ENCODE measurements at regions not wholly inside any gene's neighbourhood (a gene's known extent, or its start where the extent isn't known, plus 50 kb on each side); places are given as distances from the start of the nearest gene placed in this dataset.

- intact Hi-C loops (cut with micrococcal nuclease) (no loop called here), in situ Hi-C loops (cut with MboI) (no loop called here)
- Histone ChIP-seq H3K27ac (ENCODE audit: extremely low read depth, low read depth, low read length) (no peak overlapping the region), H3K4me3 (no peak overlapping the region), H4K20me1 (replicated peaks; ENCODE audit: control insufficient read depth, insufficient read depth, low read length) (no peaks in the 10 kb centered on the region), H3K36me3 (ENCODE audit: control insufficient read depth, insufficient read depth, low read length) (no peaks in the 10 kb centered on the region), H3K79me2 (ENCODE audit: control insufficient read depth, insufficient read depth, low read length) (no peaks in the 10 kb centered on the region), H3K27me3 (ENCODE audit: control insufficient read depth in 2 of 2, insufficient read depth in 2 of 2, low read length in 2 of 2) (peaks cover 0 to 5% of the 10 kb centered on the region in 2 experiments; a peak in 1 of 5 replicates), H2AFZ (ENCODE audit: low read depth, low read length) (no peak overlapping the region), H3K9me3 (replicated peaks; ENCODE audit: control insufficient read depth, insufficient read depth, low read depth, low read length) (no peaks in the 10 kb centered on the region), H3K4me1 (replicated peaks in 1 of 2; ENCODE audit: control insufficient read depth in 2 of 2, insufficient read depth in 2 of 2, low read length in 2 of 2) (no peaks in the 10 kb centered on the region), H3K9me1 (ENCODE audit: control insufficient read depth, insufficient read depth, low read length) (no peaks in the 10 kb centered on the region), H3K4me2 (ENCODE audit: insufficient read depth, low read length) (no peak overlapping the region), H3K9ac (ENCODE audit: insufficient read depth in 1 of 2, low read depth in 2 of 2, low read length in 2 of 2) (no peak overlapping the region)
- no peak for ATAC-seq
- CTCF ChIA-PET (ENCODE audit: low intra/inter-chr PET ratio): no interaction called here
- BruUV-seq (replicated peaks): no TSS peak
- 0% methylated on average over 1 of the region's 3 CpGs for WGBS (ENCODE audit: insufficient coverage, low coverage, missing lambda C conversion rate)
- no peak for DNase-seq (ENCODE audit: extremely low read depth in 1 of 4, low spot score in 3 of 4)
- no peak for FAIRE-seq
- POLR2A ChIA-PET: no interaction called here
- TF ChIP-seq ZNF707 (CRISPR knock-in tag; conservative IDR thresholded peaks at IDR 0.05): no peak
- no peak for TF ChIP-seq CHD7 (IDR thresholded peaks at IDR 0.05; ENCODE audit: low read depth, low read length)
- no peak for TF ChIP-seq ZNF197 (CRISPR knock-in tag; IDR thresholded peaks at IDR 0.05; ENCODE audit: low read depth)
- no peak for TF ChIP-seq ELF2 (CRISPR knock-in tag; IDR thresholded peaks at IDR 0.05)
- TF ChIP-seq ZNF316 (IDR thresholded peaks at IDR 0.05): peak; percentile 75
- TF ChIP-seq ILK (tag; IDR thresholded peaks at IDR 0.05; ENCODE audit: borderline replicate concordance, low read depth): no peak
- peak; percentile 34; the same call in 1 of the 2 replicates for TF ChIP-seq C11orf30 (IDR thresholded peaks at IDR 0.05; ENCODE audit: low read depth)
- TF ChIP-seq HDAC2 (IDR thresholded peaks at IDR 0.05): no peak
- no peak for TF ChIP-seq LEF1 (IDR thresholded peaks at IDR 0.05)
- no peak for TF ChIP-seq MITF (IDR thresholded peaks at IDR 0.05)
- no peak for TF ChIP-seq POLR2G (IDR thresholded peaks at IDR 0.05; ENCODE audit: low read depth, low read length)
- no peak for TF ChIP-seq HDAC1 (IDR thresholded peaks at IDR 0.05)
- no peak for TF ChIP-seq ZNF586 (CRISPR knock-in tag; conservative IDR thresholded peaks at IDR 0.05)
Measured at GRCh38 chr2:118599141-118599540, 248.3 kb downstream of the EN1 start.

Measured in K562 (cell line).